Parathyroid adenoma (tissue), 2 donors: ENCODE measurements at regions not wholly inside any gene's neighbourhood (a gene's known extent, or its start where the extent isn't known, plus 50 kb on each side); places are given as distances from the start of the nearest gene placed in this dataset.

ENCODE experiments used
- H2AFZ ChIP-seq: fragments of 300-600 bp; sonication (generic); one replicate; pipeline ENCODE4 v1.7.0; 2017; ENCODE audit warnings: antibody characterized with exemption, mild to moderate bottlenecking
- H3K27ac ChIP-seq: fragments of 300-600 bp; sonication (generic); one replicate; pipeline ENCODE4 v1.7.0; 2017
- H3K27me3 ChIP-seq: fragments of 300-600 bp; sonication (generic); one replicate; pipeline ENCODE4 v1.7.0; 2017; ENCODE audit warnings: low read length; ENCODE audit not compliant: control insufficient read depth, insufficient read depth
- H3K36me3 ChIP-seq: fragments of 300-600 bp; sonication (generic); one replicate; pipeline ENCODE4 v1.7.0; 2017; ENCODE audit warnings: low read length; ENCODE audit not compliant: control insufficient read depth, insufficient read depth
- H3K4me1 ChIP-seq: fragments of 300-600 bp; sonication (generic); one replicate; pipeline ENCODE4 v1.7.0; 2017; ENCODE audit warnings: control low read depth
- H3K4me2 ChIP-seq: fragments of 300-600 bp; sonication (generic); one replicate; pipeline ENCODE4 v1.7.0; 2017; ENCODE audit warnings: low read length
- H3K4me3 ChIP-seq: fragments of 300-600 bp; sonication (generic); one replicate; pipeline ENCODE4 v1.7.0; 2017; ENCODE audit warnings: low read depth, low read length
- H3K79me2 ChIP-seq: fragments of 300-600 bp; sonication (generic); one replicate; pipeline ENCODE4 v1.7.0; 2017; ENCODE audit warnings: control low read depth
- H3K9ac ChIP-seq: fragments of 300-600 bp; sonication (generic); one replicate; pipeline ENCODE4 v1.7.0; 2017; ENCODE audit warnings: mild to moderate bottlenecking
- H3K9me3 ChIP-seq: fragments of 300-600 bp; sonication (generic); one replicate; pipeline ENCODE4 v1.7.0; 2017; ENCODE audit warnings: low read length; ENCODE audit not compliant: control insufficient read depth
- TF ChIP-seq, protein P1 (sequence below): fragments of 300-600 bp; sonication (generic); IDR thresholded peaks from one replicate; pipeline ENCODE4 v1.7.0; 2017; ENCODE audit warnings: antibody characterized with exemption, mild to moderate bottlenecking
- donor health status: primary hyperparathyroidism.

DNA sequence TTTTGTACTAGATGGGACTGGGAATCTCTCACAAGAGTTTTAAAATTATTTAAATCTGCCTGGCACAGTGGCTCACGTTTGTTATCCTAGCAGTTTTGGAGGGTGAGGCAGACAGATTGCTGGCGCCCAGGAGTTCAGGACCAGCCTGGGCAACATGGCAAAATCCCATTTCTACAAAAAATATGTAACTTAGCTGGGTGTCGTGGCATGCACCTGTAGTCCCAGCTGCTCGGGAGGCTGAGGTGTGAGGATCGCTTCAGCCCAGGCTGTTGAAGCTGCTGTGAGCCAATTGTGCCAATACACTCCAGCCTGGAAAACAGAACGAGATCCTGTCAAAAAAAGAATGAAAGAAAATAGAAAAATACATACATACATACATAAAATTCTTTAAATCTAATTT is 685.7 kb upstream of the PIK3C3 start:
- H3K27ac ChIP-seq, result no peak overlapping the region
- no peaks in the 10 kb centered on the region for H3K4me1 ChIP-seq
- no peak overlapping the region for H2AFZ ChIP-seq
- H3K79me2 ChIP-seq, result no peaks in the 10 kb centered on the region
- H3K9me3 ChIP-seq, result no peaks in the 10 kb centered on the region
- no peaks in the 10 kb centered on the region for H3K27me3 ChIP-seq
- H3K4me2 ChIP-seq, result no peak overlapping the region
- TF ChIP-seq, protein P1, sequence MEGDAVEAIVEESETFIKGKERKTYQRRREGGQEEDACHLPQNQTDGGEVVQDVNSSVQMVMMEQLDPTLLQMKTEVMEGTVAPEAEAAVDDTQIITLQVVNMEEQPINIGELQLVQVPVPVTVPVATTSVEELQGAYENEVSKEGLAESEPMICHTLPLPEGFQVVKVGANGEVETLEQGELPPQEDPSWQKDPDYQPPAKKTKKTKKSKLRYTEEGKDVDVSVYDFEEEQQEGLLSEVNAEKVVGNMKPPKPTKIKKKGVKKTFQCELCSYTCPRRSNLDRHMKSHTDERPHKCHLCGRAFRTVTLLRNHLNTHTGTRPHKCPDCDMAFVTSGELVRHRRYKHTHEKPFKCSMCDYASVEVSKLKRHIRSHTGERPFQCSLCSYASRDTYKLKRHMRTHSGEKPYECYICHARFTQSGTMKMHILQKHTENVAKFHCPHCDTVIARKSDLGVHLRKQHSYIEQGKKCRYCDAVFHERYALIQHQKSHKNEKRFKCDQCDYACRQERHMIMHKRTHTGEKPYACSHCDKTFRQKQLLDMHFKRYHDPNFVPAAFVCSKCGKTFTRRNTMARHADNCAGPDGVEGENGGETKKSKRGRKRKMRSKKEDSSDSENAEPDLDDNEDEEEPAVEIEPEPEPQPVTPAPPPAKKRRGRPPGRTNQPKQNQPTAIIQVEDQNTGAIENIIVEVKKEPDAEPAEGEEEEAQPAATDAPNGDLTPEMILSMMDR, result no peak
- no peak overlapping the region for H3K9ac ChIP-seq
- no peak overlapping the region for H3K4me3 ChIP-seq
- H3K36me3 ChIP-seq, result no peaks in the 10 kb centered on the region

DNA sequence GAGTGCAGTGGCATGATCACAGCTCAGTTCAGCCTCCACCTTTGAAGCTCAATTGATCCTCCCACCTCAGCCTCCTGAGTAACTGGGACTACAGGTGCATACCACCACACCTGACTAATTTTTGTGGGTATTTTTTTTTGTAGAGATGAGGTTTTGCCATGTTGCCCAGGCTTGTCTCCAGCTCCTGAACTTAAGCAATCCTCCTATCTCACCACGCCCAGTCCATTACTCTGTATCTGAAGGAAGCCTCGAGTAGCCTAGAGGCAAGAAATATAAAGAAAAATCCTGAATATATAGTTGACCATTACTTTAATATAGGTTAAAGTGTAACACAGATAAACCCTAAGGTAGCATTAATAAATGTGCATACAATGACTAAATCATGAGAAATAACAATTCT is 686.8 kb upstream of the PIK3C3 start:
- H2AFZ ChIP-seq, result no peak overlapping the region
- H3K4me2 ChIP-seq, result no peak overlapping the region
- H3K27ac ChIP-seq, result no peak overlapping the region
- H3K9me3 ChIP-seq, result no peaks in the 10 kb centered on the region
- no peak overlapping the region for H3K4me3 ChIP-seq
- H3K36me3 ChIP-seq, result no peaks in the 10 kb centered on the region
- no peaks in the 10 kb centered on the region for H3K79me2 ChIP-seq
- H3K9ac ChIP-seq, result no peak overlapping the region
- no peaks in the 10 kb centered on the region for H3K27me3 ChIP-seq
- TF ChIP-seq, protein P1, result no peak
- H3K4me1 ChIP-seq, result no peaks in the 10 kb centered on the region

DNA sequence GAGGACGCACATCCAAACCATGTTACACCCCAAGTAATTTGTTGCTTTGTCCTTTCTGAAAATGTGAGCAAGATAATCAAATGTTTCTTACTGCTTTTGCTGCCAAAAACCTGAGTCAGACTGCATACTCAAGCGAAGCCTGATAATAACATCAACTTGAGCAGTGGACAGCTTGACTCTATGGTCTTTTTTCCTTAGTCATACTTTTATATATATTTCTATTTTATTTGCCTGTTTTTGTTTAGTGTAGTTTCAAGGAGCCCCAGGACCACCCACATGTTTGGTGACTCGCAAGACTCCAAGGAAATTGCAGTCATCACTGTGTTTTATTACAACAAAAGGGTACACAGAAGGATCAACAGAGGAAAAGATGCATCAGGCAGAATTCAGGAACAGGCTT is 688.4 kb upstream of the PIK3C3 start:
- H3K4me1 ChIP-seq, result no peaks in the 10 kb centered on the region
- no peak overlapping the region for H3K4me3 ChIP-seq
- H3K79me2 ChIP-seq, result no peaks in the 10 kb centered on the region
- H3K27me3 ChIP-seq, result no peaks in the 10 kb centered on the region
- no peak overlapping the region for H3K27ac ChIP-seq
- no peak overlapping the region for H3K4me2 ChIP-seq
- TF ChIP-seq, protein P1, result no peak
- H3K9ac ChIP-seq, result no peak overlapping the region
- H3K9me3 ChIP-seq, result no peaks in the 10 kb centered on the region
- H2AFZ ChIP-seq, result no peak overlapping the region
- H3K36me3 ChIP-seq, result no peaks in the 10 kb centered on the region

DNA sequence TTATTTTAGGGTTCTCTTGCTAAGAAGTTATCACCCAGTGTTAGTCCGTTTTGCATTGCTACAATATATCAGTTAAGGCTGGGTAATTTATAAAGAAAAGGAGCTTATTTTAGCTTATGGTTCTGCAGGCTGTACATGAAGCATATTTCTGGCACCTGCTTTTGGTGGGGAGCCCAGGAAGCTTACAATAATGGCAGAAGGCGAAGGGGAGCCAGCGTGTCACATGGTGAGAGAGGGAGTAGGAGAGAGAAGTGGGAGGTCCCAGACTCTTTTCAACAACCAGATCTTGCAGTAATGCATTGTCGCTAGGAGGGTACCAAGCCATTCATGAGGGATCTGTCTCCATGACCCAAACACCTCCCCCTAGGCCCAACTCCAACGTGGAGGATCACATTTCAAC is 688.8 kb upstream of the PIK3C3 start:
- Histone ChIP-seq H3K4me2 (no peak overlapping the region), H3K79me2 (no peaks in the 10 kb centered on the region), H3K36me3 (no peaks in the 10 kb centered on the region), H3K4me3 (no peak overlapping the region), H3K4me1 (no peaks in the 10 kb centered on the region), H3K9me3 (no peaks in the 10 kb centered on the region), H2AFZ (no peak overlapping the region), H3K27ac (no peak overlapping the region), H3K27me3 (no peaks in the 10 kb centered on the region), H3K9ac (no peak overlapping the region)
- TF ChIP-seq, protein P1, result no peak

DNA sequence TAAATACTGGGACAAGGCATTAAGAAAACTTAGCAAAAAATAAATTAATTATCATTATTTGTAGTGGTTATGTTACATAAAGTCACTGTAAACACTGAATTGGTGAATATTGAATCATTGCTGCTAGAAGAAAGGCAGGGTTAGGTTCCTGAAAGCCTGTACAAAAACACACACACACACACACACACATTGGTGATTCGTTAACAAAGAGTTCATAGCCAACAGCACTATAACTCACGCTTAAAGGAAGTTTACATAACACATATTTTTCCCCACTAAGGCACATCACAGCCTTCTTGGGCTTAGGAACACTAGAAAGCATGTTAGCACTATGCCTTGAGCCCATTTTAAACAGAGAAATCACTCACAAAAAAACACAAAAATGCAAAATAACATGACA is 690.0 kb upstream of the PIK3C3 start:
- Histone ChIP-seq H3K4me2 (no peak overlapping the region), H3K4me3 (no peak overlapping the region), H3K36me3 (no peaks in the 10 kb centered on the region), H3K27ac (no peak overlapping the region), H3K79me2 (no peaks in the 10 kb centered on the region), H3K9ac (no peak overlapping the region), H3K27me3 (no peaks in the 10 kb centered on the region), H3K4me1 (no peaks in the 10 kb centered on the region), H3K9me3 (no peaks in the 10 kb centered on the region), H2AFZ (no peak overlapping the region)
- TF ChIP-seq, protein P1, result no peak
